ENCODE measurements at regions not wholly inside any gene's neighbourhood (a gene's known extent, or its start where the extent isn't known, plus 50 kb on each side); places are given as distances from the start of the nearest gene placed in this dataset.
"Not testable (repeated sequence)": the region's sequence is repeated elsewhere in the genome, so short reads cannot be mapped to it uniquely, and the experiment has no call there.

GRCh38 chr7:94174956-94175355, 170.8 kb upstream of the BET1 start:
- no peak for DNase-seq (ENCODE audit: low read depth)

GRCh38 chr7:94176694-94177200, 172.6 kb upstream of the BET1 start:
- DNase-seq (ENCODE audit: low read depth) = no peak

- DNase-seq (ENCODE audit: low read depth) = no peak
Observed at GRCh38 chr7:94177441-94177840, 173.3 kb upstream of the BET1 start.

GRCh38 chr7:94178230-94178629, 174.1 kb upstream of the BET1 start:
- DNase-seq (ENCODE audit: low read depth) = no peak

- no peak for DNase-seq (ENCODE audit: low read depth)
Observed at GRCh38 chr7:94179466-94179865, 175.3 kb upstream of the BET1 start.

DNA sequence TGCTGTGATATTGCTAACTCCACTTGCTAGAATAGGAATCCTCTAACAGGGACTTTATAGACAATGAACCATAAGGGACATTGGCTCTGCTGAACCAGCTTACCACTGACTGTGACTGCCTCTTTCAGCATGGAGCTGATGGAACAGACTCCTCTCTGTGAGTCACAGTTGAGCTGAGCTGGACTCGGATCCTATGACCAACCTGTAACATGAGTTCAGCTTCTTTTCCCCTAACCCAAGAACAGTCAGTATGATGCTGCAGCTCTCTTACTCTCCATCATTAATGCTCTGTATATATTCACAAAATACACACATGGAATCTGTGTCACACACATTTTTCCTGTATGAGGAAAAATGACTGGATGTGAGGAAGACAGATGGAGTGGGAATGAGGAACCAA, 177.9 kb upstream of the BET1 start:
- DNase-seq (ENCODE audit: low read depth) = no peak

DNA sequence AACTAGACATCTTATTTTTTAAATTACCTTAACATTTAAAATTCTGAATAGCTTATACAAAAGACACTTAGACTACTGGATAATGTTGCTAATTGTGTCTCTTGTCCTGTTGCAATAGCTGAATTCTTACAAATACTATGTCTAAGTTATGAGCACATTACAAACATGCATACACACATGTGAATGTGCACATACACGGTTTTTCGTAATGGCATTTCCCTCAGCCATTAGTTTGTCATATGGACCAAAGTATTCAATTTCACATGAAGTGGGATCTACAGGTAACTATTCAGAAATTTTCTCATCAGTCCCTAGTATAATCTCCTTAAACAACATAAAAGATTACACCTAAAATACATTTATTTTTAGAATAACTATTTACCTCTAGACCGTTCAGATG, 178.6 kb upstream of the BET1 start:
- DNase-seq (ENCODE audit: low read depth) = no peak

- DNase-seq (ENCODE audit: low read depth) = no peak
Observed at GRCh38 chr7:94183289-94183749, 179.2 kb upstream of the BET1 start.

DNA sequence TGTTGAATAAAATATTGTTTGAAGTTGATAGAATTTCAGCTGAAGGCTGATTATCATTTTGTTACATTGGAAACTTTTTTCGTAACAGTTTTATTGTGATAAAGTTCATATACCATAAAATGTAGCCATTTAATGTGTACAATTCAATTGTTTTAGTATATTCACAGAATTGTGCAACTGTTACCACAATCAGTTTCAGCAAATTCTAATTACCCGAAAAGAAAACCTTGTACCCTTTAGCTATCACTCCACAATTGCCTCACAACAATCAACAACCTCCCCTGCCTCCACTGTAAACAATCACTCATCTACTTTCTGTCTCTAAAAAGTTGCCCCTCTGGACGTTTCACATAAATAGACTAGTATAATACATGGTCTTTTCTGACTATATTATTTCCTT, 179.7 kb upstream of the BET1 start:
- no peak for DNase-seq (ENCODE audit: low read depth)

DNA sequence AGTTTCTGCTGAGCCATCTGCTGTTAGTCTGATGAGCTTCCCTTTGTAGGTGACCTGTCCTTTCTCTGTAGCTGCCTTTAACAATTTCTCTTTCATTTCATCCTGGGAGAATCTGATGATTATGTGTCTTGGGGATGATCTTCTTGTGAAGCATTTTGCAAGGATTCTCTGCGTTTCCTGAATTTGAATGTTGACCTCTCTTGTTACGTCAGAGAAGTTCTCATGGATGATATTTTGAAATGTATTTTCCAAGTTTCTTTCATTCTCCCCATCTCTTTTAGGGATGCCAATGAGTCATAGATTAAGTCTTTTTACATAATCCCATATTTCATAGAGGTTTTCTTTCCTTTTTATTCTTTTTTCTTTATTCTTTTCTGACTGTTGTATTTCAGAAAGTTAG, 184.2 kb upstream of the BET1 start:
- no peak for DNase-seq (ENCODE audit: low read depth)

DNA sequence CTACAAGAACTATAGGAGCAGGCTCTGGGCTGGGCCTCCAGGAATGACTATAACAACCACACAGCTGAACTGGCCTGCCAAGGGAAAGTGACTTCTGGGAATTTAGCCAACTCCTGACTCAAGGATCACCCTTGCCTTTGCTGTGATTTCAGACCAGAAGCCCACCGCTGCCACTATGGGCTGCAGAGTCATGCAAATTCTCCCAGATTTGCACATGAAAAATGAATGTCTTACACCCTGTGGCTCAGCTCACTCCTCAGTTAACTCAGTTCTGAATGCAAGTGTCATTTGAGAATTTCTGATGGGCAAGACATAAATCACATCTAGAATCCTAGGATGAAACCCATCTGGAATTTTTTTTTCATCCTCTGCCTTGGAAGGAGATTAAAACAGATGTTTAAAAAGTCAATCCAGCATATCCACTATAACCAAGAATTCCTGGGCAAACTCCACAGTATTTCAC, 186.5 kb upstream of the BET1 start:
- no peak for DNase-seq (ENCODE audit: low read depth)

DNA sequence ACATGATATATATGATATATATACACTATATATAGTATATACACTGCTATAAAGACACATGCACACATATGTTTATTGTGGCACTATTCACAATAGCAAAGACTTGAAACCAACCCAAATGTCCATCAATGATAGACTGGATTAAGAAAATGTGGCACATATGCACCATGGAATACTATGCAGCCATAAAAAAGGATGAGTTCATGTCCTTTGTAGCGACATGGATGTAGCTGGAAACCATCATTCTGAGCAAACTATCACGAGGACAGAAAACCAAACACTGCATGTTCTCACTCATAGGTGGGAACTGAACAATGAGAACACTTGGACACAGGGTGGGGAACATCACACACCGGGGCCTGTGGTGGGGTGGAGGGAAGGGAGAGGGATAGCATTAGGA, 190.3 kb upstream of the BET1 start:
- not testable (repeated sequence) for DNase-seq (ENCODE audit: low read depth)

DNA sequence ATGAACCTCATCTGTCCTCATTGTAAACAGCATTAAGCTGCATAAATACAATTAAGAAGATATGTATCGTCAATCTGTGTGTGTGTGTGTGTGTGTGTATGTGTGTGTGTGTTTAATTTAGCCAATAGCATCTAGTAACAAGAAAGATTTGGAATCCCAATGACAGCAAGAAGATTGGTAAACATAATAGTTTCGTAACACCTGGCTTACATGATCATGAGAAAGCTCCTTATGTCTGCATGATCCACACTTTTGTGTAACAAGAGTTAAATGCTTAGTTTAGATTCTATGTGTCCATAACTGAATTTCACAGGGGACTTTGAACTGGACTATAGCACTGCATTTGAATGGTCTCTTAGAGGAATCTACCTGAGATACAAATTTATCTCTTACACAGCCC, 191.0 kb upstream of the BET1 start:
- DNase-seq (ENCODE audit: low read depth) = no peak

- no peak for DNase-seq (ENCODE audit: low read depth)
Observed at GRCh38 chr7:94195813-94196212, 191.7 kb upstream of the BET1 start.

- DNase-seq (ENCODE audit: low read depth) = no peak
Observed at GRCh38 chr7:94205529-94205928, 189.2 kb upstream of the COL1A2 start.

GRCh38 chr7:94206295-94206694, 188.4 kb upstream of the COL1A2 start:
- DNase-seq (ENCODE audit: low read depth) = no peak

- no peak for DNase-seq (ENCODE audit: low read depth)
Observed at GRCh38 chr7:94212160-94212559, 182.5 kb upstream of the COL1A2 start.

DNA sequence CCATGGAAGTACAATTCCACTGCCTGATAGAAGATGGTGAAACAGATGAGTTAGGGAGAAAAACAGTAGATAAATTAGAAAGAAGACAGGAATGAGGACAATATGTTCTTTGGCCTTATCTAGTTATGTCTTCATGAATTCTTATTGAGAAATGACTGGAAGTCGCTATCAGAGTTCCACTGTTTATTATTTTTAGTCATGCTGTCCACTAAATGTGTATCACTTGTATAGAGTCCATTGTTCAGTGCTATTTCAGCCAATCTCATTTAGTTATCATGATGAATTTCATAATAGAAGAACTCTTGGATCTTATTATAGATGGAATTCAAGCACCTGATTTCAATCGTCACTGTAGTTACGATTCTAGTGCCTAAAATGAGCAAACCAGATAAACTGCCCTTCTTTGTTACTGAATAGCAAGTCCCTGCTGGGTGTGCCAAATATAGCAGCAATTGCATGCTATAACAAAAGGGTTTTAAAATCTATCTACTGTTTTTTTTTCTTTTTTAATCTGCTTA, 177.7 kb upstream of the COL1A2 start:
- no peak for DNase-seq (ENCODE audit: low read depth)

DNA sequence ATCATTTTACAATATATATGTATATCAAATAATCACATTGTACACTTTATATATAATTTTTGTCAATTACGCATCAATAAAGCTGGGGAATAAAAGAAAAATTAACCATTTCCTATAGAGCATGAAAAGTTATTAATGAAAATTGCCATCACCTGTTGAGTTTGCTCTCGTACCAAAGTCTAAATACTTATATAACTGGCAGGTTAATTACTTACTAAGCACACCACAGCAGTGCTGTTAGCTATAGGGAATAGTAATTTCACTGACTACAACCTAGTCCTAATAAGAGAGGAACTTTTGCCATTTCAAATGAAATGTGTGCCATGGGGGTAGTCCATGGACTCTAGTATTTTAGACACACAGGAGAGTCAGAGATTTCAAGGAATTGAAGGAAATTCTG, 176.9 kb upstream of the COL1A2 start:
- DNase-seq (ENCODE audit: low read depth) = no peak

- no peak for DNase-seq (ENCODE audit: low read depth)
Observed at GRCh38 chr7:94222516-94222915, 172.2 kb upstream of the COL1A2 start.

- no peak for DNase-seq (ENCODE audit: low read depth)
Observed at GRCh38 chr7:94223375-94224084, 171.2 kb upstream of the COL1A2 start.

DNA sequence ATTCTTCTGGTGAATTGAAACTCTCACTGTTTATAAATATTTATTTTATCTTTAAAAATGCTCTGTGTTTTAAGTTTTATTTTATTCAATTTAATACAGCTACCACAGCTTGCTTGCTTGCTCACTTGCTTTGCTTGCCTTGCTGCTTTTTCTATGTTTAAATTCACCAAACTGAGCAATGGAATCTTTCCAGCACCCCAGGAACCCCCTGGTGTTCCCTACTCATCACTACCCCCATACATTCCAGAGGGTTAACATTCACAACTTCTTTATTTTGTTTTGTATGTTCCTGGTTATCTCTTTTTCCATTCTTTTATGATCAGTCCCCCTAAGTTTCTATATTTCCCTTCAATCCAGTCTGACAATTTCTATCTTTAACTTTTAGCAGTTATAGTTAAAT, 166.5 kb upstream of the COL1A2 start:
- no peak for DNase-seq (ENCODE audit: low read depth)

GRCh38 chr7:94228678-94229077, 166.0 kb upstream of the COL1A2 start:
- no peak for DNase-seq (ENCODE audit: low read depth)

GRCh38 chr7:94231305-94231704, 163.4 kb upstream of the COL1A2 start:
- no peak for DNase-seq (ENCODE audit: low read depth)
